ENCODE measurements at regions not wholly inside any gene's neighbourhood (a gene's known extent, or its start where the extent isn't known, plus 50 kb on each side); places are given as distances from the start of the nearest gene placed in this dataset.
A peak's percentile ranks its signal among the peaks of the same experiment; 100 is the strongest.

GRCh38 chr5:64437496-64437895 lies 68.3 kb upstream of the RGS7BP start:
- no peak for DNase-seq (ENCODE audit: low spot score)

DNA sequence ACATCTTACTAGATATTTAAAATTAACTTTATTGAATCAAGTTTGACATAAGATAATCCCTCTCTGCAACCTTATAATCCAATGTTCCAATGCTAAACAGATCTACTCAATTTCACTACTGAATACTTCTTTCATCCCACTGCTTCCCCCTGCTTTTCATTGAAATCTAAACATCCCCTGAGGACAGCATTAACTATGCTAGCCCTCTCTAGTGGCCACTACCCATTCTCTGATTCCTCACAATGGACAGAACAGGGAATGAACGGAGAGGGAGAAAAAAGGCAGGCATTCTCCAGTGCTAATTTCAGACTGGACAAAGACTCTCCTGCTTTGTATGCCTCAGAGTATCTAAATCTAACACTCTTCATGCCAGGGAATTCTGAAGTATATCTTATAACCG lies 54.3 kb upstream of the RGS7BP start:
- peak; percentile 3 for DNase-seq (ENCODE audit: low spot score)

DNA sequence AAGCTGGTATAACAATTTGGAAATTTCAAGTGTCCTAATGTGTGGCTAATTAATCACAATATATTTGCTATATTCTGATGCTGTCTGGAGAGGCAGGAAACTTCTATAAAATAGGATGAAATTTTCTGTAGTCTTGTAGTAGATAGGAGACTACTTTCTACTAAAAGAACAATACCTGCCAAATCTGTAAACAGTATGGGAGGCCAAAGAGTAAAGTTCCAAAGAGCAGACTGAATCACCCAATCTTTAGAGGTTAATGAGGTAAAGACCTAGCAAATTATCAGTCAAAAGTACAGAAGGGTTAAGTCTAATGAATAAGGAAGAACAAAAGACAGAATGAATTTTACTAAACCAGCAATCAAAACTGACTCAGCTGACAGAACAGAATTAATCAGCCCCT lies 52.4 kb upstream of the RGS7BP start:
- no peak for DNase-seq (ENCODE audit: low spot score)

All from HT-29 (cell line).